A549 (cell line): ENCODE measurements at regions not wholly inside any gene's neighbourhood (a gene's known extent, or its start where the extent isn't known, plus 50 kb on each side); places are given as distances from the start of the nearest gene placed in this dataset.

Experiments used
- ATAC-seq, 2 experiments: fragments of 200-7000 bp in 1 of 2; fragments of >200 bp in 1 of 2; cut with Nextera tagmentation in 1 of 2; cut with Tn5 transposase in 1 of 2; 3 replicates each; pipeline versions ENCODE4 v1.8.0 to v1.9.1; 2018 to 2020; ENCODE audit warnings: mild to moderate bottlenecking in 1 of 2, moderate library complexity in 1 of 2
- CTCF ChIA-PET: fragments of 300-600 bp; sonication (Branson Sonifier 250); formaldehyde crosslinking; extraction: SDS; loops from one replicate; lab custom pipeline; 2021; ENCODE audit warnings: antibody characterized with exemption, inconsistent platforms; lab: Yijun Ruan, JAX
- POLR2A ChIA-PET: fragments of 350-600 bp; formaldehyde crosslinking; extraction: SDS; loops from one replicate; lab custom pipeline; 2021; ENCODE audit warnings: antibody characterized with exemption, inconsistent platforms; lab: Yijun Ruan, JAX
- DNase-seq, 2 experiments: peaks; one replicate each; pipeline versions ENCODE4 v3.0.0 to v3.0.0-alpha.2; 2011 to 2016; ENCODE audit warnings: low read depth in 1 of 2, low spot score in 1 of 2
- FAIRE-seq: peaks from 2 replicates; lab custom pipeline; 2011; peaks lifted over from hg19 to GRCh38; lab: Jason Lieb, UNC
- H3K27ac ChIP-seq, 2 experiments: fragments of >200 bp; sonication (Bioruptor Twin); formaldehyde crosslinking; 3 replicates each; pipeline ENCODE4 v1.5.1; 2016 to 2017
- H3K4me1 ChIP-seq: fragments of >200 bp; sonication (Bioruptor Twin); formaldehyde crosslinking; 3 replicates; pipeline ENCODE4 v1.6.1; 2016
- H3K4me2 ChIP-seq: fragments of >200 bp; sonication (Bioruptor Twin); formaldehyde crosslinking; 3 replicates; pipeline ENCODE4 v1.6.1; 2016
- H3K4me3 ChIP-seq: fragments of >200 bp; sonication (Bioruptor Twin); formaldehyde crosslinking; 3 replicates; pipeline ENCODE4 v1.5.1; 2016
- H3K9me3 ChIP-seq: fragments of >200 bp; sonication (Bioruptor Twin); formaldehyde crosslinking; 3 replicates; pipeline ENCODE4 v1.6.1; 2016
- BHLHE40 ChIP-seq: IDR thresholded peaks from 2 replicates; pipeline ENCODE4 v1.6.1; 2012; ENCODE audit warnings: low read depth, low read length, inconsistent platforms
- CHD2 ChIP-seq: fragments of 150-350 bp; IDR thresholded peaks from 2 replicates; pipeline ENCODE4 v1.6.1; 2014; ENCODE audit warnings: low read length; ENCODE audit not compliant: partially characterized antibody
- EHMT2 ChIP-seq: fragments of 200-600 bp; sonication (generic); IDR thresholded peaks from 2 replicates; pipeline ENCODE4 v1.6.1; 2016; ENCODE audit warnings: antibody characterized with exemption, low read depth, mild to moderate bottlenecking, moderate library complexity
- FOSL2 ChIP-seq, 2 experiments: fragments of 450-650 bp in 1 of 2; fragments of >200 bp in 1 of 2; sonication (Bioruptor Twin) in 1 of 2; formaldehyde crosslinking; IDR thresholded peaks; 2 replicates each; pipeline versions ENCODE4 v1.5.0 to v1.6.1; 2016 to 2020; ENCODE audit warnings: mild to moderate bottlenecking in 1 of 2, moderate library complexity in 1 of 2
- FOXS1 ChIP-seq: fragments of 250-450 bp; sonication (Bioruptor Pico); IDR thresholded peaks from 2 replicates; pipeline ENCODE4 v1.5.0; 2020; ENCODE audit warnings: mild to moderate bottlenecking, moderate library complexity
- HDAC2 ChIP-seq: fragments of 200-600 bp; sonication (generic); IDR thresholded peaks from 2 replicates; pipeline ENCODE4 v1.6.1; 2016
- HMGXB4 ChIP-seq: fragments of 250-450 bp; sonication (Bioruptor Pico); IDR thresholded peaks from 2 replicates; pipeline ENCODE4 v1.5.0; 2021; ENCODE audit warnings: mild to moderate bottlenecking, moderate library complexity, borderline replicate concordance
- HOXB13 ChIP-seq: fragments of 250-450 bp; sonication (Bioruptor Pico); IDR thresholded peaks from 2 replicates; pipeline ENCODE4 v1.5.0; 2020; ENCODE audit warnings: low read depth, mild to moderate bottlenecking, moderate library complexity
- MAFK ChIP-seq: fragments of 450-650 bp; IDR thresholded peaks from 2 replicates; pipeline ENCODE4 v1.6.1; 2014; ENCODE audit not compliant: partially characterized antibody
- PBX3 ChIP-seq: IDR thresholded peaks from 2 replicates; pipeline ENCODE4 v1.6.1; 2012
- POLR2A ChIP-seq: IDR thresholded peaks from 2 replicates; pipeline ENCODE4 v1.6.1; 2012; ENCODE audit warnings: mild to moderate bottlenecking, low read length
- RARB ChIP-seq: fragments of 250-450 bp; sonication (Bioruptor Pico); IDR thresholded peaks from 2 replicates; pipeline ENCODE4 v1.8.0; 2021; ENCODE audit warnings: mild to moderate bottlenecking, moderate library complexity
- RCOR1 ChIP-seq: fragments of 150-350 bp; IDR thresholded peaks from 2 replicates; pipeline ENCODE4 v1.6.1; 2014; ENCODE audit warnings: antibody characterized with exemption, low read length, low read depth
- RNF2 ChIP-seq: fragments of 200-600 bp; sonication (generic); IDR thresholded peaks from 2 replicates; pipeline ENCODE4 v1.6.1; 2016; ENCODE audit warnings: low read depth, mild to moderate bottlenecking, antibody characterized with exemption, moderate library complexity, borderline replicate concordance
- SMC3 ChIP-seq: fragments of >200 bp; sonication (Bioruptor Twin); formaldehyde crosslinking; IDR thresholded peaks from 3 replicates; pipeline ENCODE4 v1.6.1; 2018; ENCODE audit warnings: inconsistent platforms
- ZFP36 ChIP-seq: fragments of 450-650 bp; IDR thresholded peaks from 2 replicates; pipeline ENCODE4 v1.6.1; 2014; ENCODE audit warnings: borderline replicate concordance; ENCODE audit not compliant: partially characterized antibody
- ZSCAN20 ChIP-seq: fragments of 250-450 bp; sonication (Bioruptor Pico); IDR thresholded peaks from 2 replicates; pipeline ENCODE4 v1.8.0; 2022; ENCODE audit warnings: mild to moderate bottlenecking, moderate library complexity
- WGBS: methylation state at CpG from one replicate; pipeline ENCODE4 v1.1.6; 2017; ENCODE audit errors: missing lambda C conversion rate; 5-methylcytosine and 5-hydroxymethylcytosine counted together

- ATAC-seq = no peak
- CTCF ChIA-PET = interaction anchor here (1.1 kb wide), 1 partner anchor 225 kb away, joined by 4 read pairs; no protein-coding TSS in a partner anchor
Observed at GRCh38 chr21:28742527-28742926, 250.2 kb downstream of the LTN1 start.

DNA sequence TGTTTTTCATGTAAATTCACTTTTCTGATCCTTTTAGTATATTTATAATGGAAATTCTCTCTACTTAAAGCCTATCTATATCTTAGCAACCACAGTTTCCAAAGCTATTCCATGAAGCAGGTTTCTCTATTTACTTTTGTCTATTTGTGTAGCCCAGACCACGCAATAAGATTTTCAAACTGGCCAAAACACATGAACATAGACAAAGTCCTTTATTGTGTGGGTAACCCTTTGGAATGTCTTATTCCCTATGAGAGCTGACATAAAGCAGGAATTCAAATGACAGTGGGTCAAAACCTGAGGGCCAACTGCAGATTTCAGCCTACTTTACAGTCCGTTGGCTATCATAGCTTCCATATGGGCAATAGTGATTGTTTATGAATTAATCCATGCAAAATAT, 252.6 kb downstream of the LTN1 start:
- WGBS = 74% methylated on average over 2 of the region's 2 CpGs
- TF ChIP-seq HMGXB4 (CRISPR knock-in tag) = no peak
- no peak for TF ChIP-seq RNF2
- TF ChIP-seq RCOR1 = no peak
- TF ChIP-seq PBX3 = no peak
- no peak for ATAC-seq
- no peak for FAIRE-seq
- Histone ChIP-seq H3K4me1 (no peaks in the 10 kb centered on the region), H3K27ac (no peak overlapping the region), H3K9me3 (no peaks in the 10 kb centered on the region), H3K4me3 (no peak overlapping the region), H3K4me2 (no peak overlapping the region)
- ChIA-PET POLR2A (no interaction called here), CTCF (no interaction called here)
- no peak for DNase-seq

More at GRCh38 chr21:28742527-28742926, 250.2 kb downstream of the LTN1 start:
- POLR2A ChIA-PET = no interaction called here
- no peaks in the 10 kb centered on the region for H3K4me1 ChIP-seq
- DNase-seq (no peak), FAIRE-seq (no peak)
- H3K9me3 ChIP-seq = no peaks in the 10 kb centered on the region
- no peak overlapping the region for H3K27ac ChIP-seq
- H3K4me2 ChIP-seq = no peak overlapping the region
- 17% methylated on average over 3 of the region's 3 CpGs for WGBS
- no peak for TF ChIP-seq SMC3
- TF ChIP-seq EHMT2 = no peak
- no peak for TF ChIP-seq PBX3
- no peak for TF ChIP-seq ZFP36
- TF ChIP-seq POLR2A = no peak
- no peak for TF ChIP-seq MAFK
- TF ChIP-seq FOXS1 (CRISPR knock-in tag) = no peak
- TF ChIP-seq ZSCAN20 (CRISPR knock-in tag) = no peak
- TF ChIP-seq FOSL2 (IDR thresholded peaks at IDR 0.05) = no peak
- TF ChIP-seq FOSL2 (CRISPR knock-in tag; IDR thresholded peaks at IDR 0.05) = no peak
- TF ChIP-seq, all 56 proteins: peak for 0
- no peak overlapping the region for H3K4me3 ChIP-seq

DNA sequence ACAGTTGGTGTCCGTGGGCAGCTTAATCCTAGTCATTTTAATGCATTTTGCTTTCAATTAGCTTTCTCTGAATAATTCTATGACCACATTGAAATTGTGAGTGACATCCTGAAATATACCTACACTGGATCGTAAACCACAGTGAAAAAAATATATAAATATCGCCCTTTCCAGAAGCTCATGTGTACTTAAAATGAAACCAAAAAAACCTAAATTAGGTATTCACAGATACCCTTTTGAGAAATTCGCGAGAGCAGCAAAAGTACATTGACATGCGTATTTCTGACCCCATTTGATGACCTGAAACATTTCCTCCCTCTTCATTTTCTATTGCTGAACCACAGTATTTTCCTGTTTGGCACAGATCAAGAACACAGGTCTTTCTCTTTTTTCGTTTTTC, 253.8 kb downstream of the LTN1 start:
- no peak for DNase-seq
- Histone ChIP-seq H3K4me1 (no peaks in the 10 kb centered on the region), H3K4me2 (no peak overlapping the region), H3K4me3 (no peak overlapping the region), H3K27ac (no peak overlapping the region), H3K9me3 (no peaks in the 10 kb centered on the region)
- FAIRE-seq = no peak
- ChIA-PET CTCF (no interaction called here), POLR2A (no interaction called here)
- 52% methylated on average over 7 of the region's 7 CpGs for WGBS
- ATAC-seq = no peak
- TF ChIP-seq SMC3 (no peak), BHLHE40 (no peak), POLR2A (no peak), RNF2 (no peak), HDAC2 (no peak), HOXB13 (CRISPR knock-in tag) (no peak), CHD2 (no peak), RARB (CRISPR knock-in tag) (no peak)

DNA sequence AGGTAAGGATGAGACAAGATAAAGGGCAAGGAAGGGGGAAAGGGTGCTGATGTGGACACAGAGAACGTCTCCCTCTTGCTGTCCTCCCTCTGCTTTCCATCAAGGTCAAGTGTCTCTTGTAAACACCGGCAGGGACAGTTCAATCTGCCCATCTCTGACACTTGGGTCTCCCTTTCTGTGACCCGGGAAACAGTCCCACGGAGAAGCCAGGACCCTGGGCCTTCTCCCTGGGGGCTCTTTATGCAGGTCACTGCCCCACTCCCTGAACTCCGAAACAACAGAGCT, 254.3 kb downstream of the LTN1 start:
- FAIRE-seq (no peak), DNase-seq (no peak), ATAC-seq (no peak)
- Histone ChIP-seq H3K4me3 (no peak overlapping the region), H3K4me1 (no peaks in the 10 kb centered on the region), H3K4me2 (no peak overlapping the region), H3K27ac (no peak overlapping the region), H3K9me3 (no peaks in the 10 kb centered on the region)
- POLR2A ChIA-PET = no interaction called here
- 26% methylated on average over 5 of the region's 5 CpGs for WGBS
- no peak for TF ChIP-seq HMGXB4 (CRISPR knock-in tag)
- no peak for TF ChIP-seq RCOR1
- CTCF ChIA-PET = interaction anchor here (4.7 kb wide), 1 partner anchor 7 kb away, joined by 38 read pairs; no protein-coding TSS in a partner anchor
